Skin of body (tissue), 1 donor: ENCODE measurements at regions not wholly inside any gene's neighbourhood (a gene's known extent, or its start where the extent isn't known, plus 50 kb on each side); places are given as distances from the start of the nearest gene placed in this dataset.

ENCODE experiments used
- DNase-seq: peaks from one replicate; lab custom pipeline; 2025; lab: John Stamatoyannopoulos, UW

DNA sequence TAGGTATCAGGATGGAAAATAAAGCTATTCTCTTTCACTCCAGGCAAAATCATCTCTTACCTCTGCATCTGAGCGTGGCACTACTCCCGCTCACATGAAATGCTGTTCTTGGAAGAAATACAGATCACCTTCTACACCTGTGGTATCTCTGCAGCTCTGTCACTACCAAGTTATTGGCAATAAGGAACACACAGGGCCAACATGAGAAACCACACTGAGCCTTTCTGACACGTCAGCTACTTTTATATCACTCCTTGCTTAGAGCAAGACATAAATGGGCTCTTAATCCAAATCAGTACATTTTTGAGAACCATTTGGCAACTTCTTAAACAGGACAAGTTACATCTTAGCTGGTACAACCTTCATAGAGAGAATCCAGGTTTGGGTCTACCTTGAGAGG, 101.8 kb upstream of the GUCY1A1 start:
- no peak for DNase-seq

DNA sequence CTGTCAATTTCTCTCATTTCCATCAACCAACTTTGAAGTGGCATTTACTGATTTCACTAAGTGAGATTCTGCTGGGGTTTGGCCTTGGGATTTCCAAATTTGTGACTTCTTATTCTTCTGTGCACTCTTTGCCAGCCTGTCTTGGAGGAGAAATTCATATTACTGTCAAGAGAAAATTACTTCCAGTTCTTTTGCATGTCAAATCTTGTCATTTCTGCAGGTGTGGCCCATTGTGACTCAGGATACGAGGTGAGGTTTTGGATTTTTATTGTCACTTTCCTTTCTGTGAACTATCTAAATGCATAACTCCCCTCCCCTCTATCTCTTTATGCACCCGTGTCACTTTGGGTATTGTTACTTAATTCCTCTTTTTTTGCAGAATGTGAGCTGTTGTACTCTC, 102.6 kb upstream of the GUCY1A1 start:
- DNase-seq: no peak

GRCh38 chr4:155559915-155560314, 106.7 kb upstream of the GUCY1A1 start:
- no peak for DNase-seq

DNA sequence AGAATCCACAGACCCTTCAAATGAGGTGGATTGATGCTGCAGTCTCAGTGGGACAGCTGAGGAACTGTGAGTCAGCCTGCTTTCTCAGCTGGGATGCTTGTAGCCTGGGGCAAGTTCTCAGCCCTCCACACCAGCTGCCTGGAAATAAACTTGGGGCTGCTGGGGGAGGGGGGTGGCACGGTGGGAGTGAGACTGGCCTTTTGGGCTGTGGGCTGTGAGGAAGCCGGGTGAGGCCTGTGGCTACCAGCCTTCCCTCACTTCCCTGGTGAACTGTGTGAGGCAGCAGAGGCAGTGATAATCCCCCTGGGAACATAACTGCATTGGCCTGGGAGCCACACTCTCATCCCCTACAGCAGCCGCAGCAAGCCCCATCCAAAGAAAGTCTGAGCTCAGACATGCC, 114.5 kb upstream of the GUCY1A1 start:
- no peak for DNase-seq

DNA sequence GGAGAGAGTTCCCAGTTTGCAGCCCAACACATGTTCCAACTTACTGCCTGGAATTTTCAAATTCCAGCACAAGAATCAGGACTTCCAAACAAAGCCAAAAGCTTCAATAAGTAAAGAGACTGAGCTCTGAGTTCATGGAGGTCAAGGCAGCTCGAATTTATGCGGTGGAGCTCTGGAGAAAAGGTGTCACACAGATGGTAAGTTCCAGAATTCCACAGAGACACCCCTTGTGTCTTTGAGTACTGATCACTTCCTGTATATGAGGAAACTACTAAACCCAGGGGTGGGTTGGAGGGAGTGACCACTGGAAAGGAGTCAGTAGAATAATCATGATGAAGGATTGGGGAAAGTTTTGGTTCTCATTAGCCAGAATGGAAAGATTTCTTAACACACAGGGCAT, 118.5 kb upstream of the GUCY1A1 start:
- DNase-seq: peak; percentile 37

DNA sequence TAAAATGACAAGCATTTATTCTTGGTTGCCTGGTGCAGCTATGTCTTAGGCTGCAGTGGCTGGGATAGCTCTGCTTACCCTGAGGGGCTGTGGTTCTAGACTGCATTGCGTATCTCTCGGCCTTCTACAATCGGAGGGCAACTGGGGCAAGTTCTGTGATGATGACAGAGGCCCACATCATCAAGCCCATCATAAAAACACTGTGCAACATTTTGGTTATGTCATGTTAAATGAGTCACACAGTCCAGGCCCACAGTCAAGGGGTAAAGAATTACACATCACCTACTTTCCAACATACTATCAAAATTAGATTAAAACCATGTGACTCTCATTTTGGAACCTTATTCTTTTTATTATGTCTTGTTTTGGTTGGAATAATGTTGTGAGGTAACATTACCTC, 120.2 kb upstream of the GUCY1A1 start:
- DNase-seq: no peak

DNA sequence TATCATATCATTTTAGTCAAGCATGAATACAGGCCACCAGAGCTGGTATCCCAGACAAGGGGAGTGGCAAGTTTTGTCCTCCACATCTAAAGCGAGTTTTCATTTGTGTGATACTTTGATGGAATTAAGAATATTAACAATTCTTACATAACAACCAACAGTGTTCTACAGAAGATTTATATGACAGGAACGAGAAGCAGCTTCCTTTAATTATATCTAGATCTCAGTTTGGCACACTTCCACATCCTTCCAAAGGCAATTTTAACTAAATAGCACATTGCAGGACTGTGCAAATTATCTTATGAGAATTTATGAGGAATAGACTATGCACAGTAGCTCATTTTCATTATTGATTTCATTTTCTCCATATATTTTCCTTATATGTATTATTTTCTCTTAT, 121.2 kb upstream of the GUCY1A1 start:
- peak; percentile 14 for DNase-seq

DNA sequence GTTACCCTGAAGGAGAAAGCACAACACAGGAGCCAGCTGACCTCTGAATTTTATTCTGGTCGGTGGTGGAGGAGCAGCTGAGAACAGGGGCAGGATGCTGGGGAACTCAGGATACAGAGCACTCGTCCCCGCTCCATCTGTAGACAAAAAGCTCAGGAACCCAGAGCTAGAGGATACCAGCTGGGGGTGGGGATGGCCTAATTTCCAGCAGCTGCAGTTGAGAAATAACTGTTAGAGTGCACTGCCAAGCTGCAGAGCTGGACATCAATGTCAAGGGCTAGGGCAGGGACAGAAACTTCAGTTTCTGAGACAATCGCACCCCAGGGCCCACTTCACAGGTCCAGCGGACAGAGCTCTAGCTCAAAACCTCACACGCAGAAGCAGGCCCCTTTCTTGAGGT, 122.1 kb upstream of the GUCY1A1 start:
- DNase-seq: no peak

DNA sequence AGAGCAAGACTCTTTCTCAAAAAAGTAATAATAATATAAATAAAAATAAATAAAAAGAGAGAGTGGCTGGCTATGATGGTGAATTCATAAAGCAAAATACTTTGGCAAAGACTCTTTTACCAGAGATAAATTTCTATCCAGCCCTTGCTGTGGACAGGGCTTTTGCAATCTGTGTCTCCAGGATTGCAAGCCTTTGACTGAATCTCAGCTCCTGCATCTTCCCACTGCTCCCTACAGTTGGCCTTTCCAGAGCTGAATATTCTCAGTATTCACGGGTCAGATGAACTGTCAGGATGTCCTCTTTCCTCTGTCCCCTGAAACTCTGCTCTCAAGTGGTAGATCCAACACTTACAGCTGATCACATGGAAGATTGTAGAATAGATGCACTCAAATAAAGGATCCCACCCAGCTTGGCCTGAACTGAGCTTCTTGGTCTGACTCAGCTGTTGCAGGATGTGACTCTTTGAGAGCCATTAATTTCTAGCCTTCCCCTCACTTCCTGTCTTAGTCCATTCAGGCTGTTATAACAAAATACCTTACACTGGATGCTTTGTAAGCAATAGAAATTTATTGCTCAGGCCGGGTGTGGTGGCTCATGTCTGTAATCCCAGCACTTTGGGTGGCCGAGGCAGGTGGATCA, 123.4 kb upstream of the GUCY1A1 start:
- DNase-seq: no peak

GRCh38 chr4:155542415-155542814, 124.2 kb upstream of the GUCY1A1 start:
- DNase-seq: no peak

DNA sequence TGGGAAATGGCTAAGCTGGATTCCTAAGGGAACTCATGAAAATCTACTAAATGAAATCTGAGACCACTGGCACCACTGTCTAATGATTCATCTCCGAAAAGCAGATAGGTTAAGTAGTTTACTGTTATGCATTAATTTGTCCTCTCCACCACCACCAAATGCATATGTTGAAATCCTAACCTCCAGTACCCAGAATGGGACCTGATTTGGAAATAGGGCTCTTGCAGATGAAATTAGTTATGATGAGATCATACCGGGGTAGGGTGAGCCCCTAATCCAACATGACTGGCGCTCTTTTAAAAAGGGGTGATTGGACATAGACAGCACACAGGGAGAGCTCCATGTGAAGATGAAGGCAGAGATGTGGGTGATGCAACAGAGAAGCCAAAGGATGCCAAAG, 124.9 kb upstream of the GUCY1A1 start:
- no peak for DNase-seq

- no peak for DNase-seq
Observed at GRCh38 chr4:155540698-155541097, 126.0 kb upstream of the GUCY1A1 start.

DNA sequence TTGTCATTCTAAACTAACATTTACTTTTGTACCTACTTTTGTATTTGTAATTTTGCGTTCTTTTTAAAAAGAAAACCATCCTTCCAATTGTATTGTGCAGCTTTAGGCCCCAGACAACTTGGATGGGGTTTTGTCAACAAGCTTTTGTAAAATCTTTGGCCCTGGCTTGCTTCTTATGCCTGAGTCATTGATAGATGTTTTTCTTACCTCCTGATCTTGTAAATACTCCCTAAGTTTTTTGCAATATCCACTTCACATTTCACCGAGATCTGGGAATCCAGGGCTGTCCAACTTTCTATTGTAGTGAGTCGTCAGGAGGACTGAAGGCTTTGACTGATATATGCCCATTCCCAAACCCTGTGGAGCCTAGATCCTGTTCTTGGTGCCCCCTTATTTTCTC, 126.9 kb upstream of the GUCY1A1 start:
- DNase-seq: no peak

GRCh38 chr4:155535802-155536454, 130.7 kb upstream of the GUCY1A1 start:
- no peak for DNase-seq

DNA sequence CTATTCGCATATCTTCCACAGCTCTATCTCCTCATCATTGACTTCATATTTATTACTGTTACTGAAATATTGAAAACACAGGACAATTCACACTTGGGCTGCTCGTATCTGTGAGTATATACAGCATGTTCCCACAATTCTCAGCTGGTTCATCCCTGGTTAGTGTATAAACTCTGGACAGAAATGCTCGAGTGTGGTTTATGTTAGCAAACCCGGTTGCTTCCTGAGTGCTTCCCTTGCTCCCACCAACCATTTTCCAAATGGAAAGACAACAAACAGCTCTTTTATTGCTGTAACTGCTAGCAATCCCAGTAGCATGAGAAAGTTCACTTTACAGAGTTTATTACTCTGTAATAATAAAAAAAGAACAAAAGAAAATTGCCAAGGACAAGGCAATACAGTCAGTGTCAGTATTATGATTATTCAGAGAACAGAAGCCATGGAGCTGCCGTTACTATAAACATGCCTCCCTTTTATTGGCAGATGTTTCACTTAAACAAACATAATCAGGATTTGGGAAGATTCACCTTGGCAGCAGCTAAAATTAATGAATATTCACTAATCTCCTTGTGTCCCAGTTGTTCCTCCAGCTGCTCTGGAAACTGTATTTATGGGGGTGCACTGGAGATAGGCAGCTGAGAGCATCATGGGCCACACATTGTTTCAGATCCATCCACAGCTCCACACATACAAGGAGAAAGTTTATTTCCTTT, 134.1 kb upstream of the GUCY1A1 start:
- DNase-seq: no peak

- DNase-seq: no peak
Observed at GRCh38 chr4:155530857-155531256, 135.8 kb upstream of the GUCY1A1 start.

DNA sequence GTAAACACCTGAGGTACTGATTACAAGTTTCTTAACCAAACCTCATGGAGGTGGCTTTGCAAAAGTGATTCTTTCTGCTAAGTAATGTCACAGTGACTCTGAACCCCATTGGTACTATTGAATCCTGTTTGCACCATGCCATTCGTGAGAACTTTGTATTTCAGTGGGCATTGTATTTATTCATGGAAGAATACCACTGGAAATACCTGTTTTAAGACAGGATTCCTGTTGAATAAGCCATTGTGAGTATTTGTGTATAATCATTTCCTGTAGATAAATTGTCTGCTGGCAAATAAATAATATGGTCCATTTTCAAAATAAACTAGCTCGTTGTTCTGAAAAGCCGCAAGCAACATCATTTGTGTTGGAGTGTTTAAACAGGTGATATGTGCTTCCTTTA, 136.4 kb upstream of the GUCY1A1 start:
- DNase-seq: no peak

DNA sequence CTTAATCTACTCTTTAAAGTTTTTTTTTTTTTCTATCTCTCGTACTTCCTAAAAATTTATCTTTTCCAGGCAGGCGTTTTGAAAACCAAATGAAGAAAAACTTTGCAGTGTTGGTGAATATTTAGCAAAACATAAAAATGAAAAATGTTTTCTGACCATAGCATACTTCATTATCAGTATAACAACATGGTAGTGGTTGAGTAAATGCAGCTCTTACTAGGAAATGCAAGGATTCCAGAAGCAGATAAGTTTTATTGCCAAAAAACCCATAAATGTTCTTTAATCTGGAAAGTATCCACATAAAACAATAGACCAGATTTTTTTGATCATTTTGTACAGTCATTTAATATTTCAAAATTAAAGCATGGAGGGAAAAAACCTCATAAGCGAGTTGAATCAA, 136.9 kb upstream of the GUCY1A1 start:
- DNase-seq: no peak

- no peak for DNase-seq
Observed at GRCh38 chr4:155529272-155529671, 137.4 kb upstream of the GUCY1A1 start.

GRCh38 chr4:155526452-155527169, 140.0 kb upstream of the GUCY1A1 start:
- peak; percentile 94 for DNase-seq

- no peak for DNase-seq
Observed at GRCh38 chr4:155524926-155525455, 141.7 kb upstream of the GUCY1A1 start.

GRCh38 chr4:155523358-155523757, 143.3 kb upstream of the GUCY1A1 start:
- no peak for DNase-seq
